ENCODE measurements at regions not wholly inside any gene's neighbourhood (a gene's known extent, or its start where the extent isn't known, plus 50 kb on each side); places are given as distances from the start of the nearest gene placed in this dataset.

GRCh38 chr5:26647781-26648180 lies 390.6 kb downstream of the CDH9 start:
- H3K9me3 ChIP-seq (ENCODE audit: control insufficient read depth, insufficient read depth, low read depth, low read length), result no peaks in the 10 kb centered on the region
- H3K9ac ChIP-seq (ENCODE audit: insufficient read depth, low read length), result no peak overlapping the region
- no peak overlapping the region for H3K27ac ChIP-seq (ENCODE audit: insufficient read depth, low read length)
- no peak overlapping the region for H3K4me2 ChIP-seq (ENCODE audit: extremely low read depth, insufficient read depth, low read length)
- no peaks in the 10 kb centered on the region for H3K79me2 ChIP-seq (ENCODE audit: control insufficient read depth, insufficient read depth, low read length)
- H3K4me3 ChIP-seq (replicated peaks in 1 of 4; ENCODE audit: control extremely low read depth in 1 of 4, insufficient read depth in 1 of 4, low read depth in 3 of 4, low read length in 4 of 4), result no peak overlapping the region
- H2AFZ ChIP-seq (ENCODE audit: low read length), result no peak overlapping the region
- no peaks in the 10 kb centered on the region for H3K36me3 ChIP-seq (ENCODE audit: control insufficient read depth, insufficient read depth, low read length)
- TF ChIP-seq EZH2 (IDR thresholded peaks at IDR 0.05; ENCODE audit: low read length, missing control alignments), result no peak
- no peak for TF ChIP-seq CTCF (conservative IDR thresholded peaks at IDR 0.05 in 1 of 2, IDR thresholded peaks at IDR 0.05 in 1 of 2; ENCODE audit: low read depth in 1 of 2, low read length in 2 of 2)
- no peak for DNase-seq (ENCODE audit: low read depth in 2 of 2)
- no peaks in the 10 kb centered on the region for H4K20me1 ChIP-seq (ENCODE audit: control insufficient read depth, extremely low read depth, insufficient read depth, low read length)
- no peaks in the 10 kb centered on the region for H3K4me1 ChIP-seq (ENCODE audit: control insufficient read depth, extremely low read depth, insufficient read depth, low read length)
- no peaks in the 10 kb centered on the region for H3K27me3 ChIP-seq (ENCODE audit: control insufficient read depth, insufficient read depth, low read length)

GRCh38 chr5:26645659-26646058 lies 392.7 kb downstream of the CDH9 start:
- Histone ChIP-seq H4K20me1 (ENCODE audit: control insufficient read depth, extremely low read depth, insufficient read depth, low read length) (no peaks in the 10 kb centered on the region), H3K79me2 (ENCODE audit: control insufficient read depth, insufficient read depth, low read length) (no peaks in the 10 kb centered on the region), H3K27me3 (ENCODE audit: control insufficient read depth, insufficient read depth, low read length) (no peaks in the 10 kb centered on the region), H2AFZ (ENCODE audit: low read length) (no peak overlapping the region), H3K4me1 (ENCODE audit: control insufficient read depth, extremely low read depth, insufficient read depth, low read length) (no peaks in the 10 kb centered on the region), H3K36me3 (ENCODE audit: control insufficient read depth, insufficient read depth, low read length) (no peaks in the 10 kb centered on the region), H3K27ac (ENCODE audit: insufficient read depth, low read length) (no peak overlapping the region), H3K4me2 (ENCODE audit: extremely low read depth, insufficient read depth, low read length) (no peak overlapping the region), H3K9me3 (ENCODE audit: control insufficient read depth, insufficient read depth, low read depth, low read length) (no peaks in the 10 kb centered on the region), H3K4me3 (replicated peaks in 1 of 4; ENCODE audit: control extremely low read depth in 1 of 4, insufficient read depth in 1 of 4, low read depth in 3 of 4, low read length in 4 of 4) (no peak overlapping the region), H3K9ac (ENCODE audit: insufficient read depth, low read length) (no peak overlapping the region)
- TF ChIP-seq CTCF (conservative IDR thresholded peaks at IDR 0.05 in 1 of 2, IDR thresholded peaks at IDR 0.05 in 1 of 2; ENCODE audit: low read depth in 1 of 2, low read length in 2 of 2) (no peak), EZH2 (IDR thresholded peaks at IDR 0.05; ENCODE audit: low read length, missing control alignments) (no peak)
- DNase-seq (ENCODE audit: low read depth in 2 of 2), result no peak

DNA sequence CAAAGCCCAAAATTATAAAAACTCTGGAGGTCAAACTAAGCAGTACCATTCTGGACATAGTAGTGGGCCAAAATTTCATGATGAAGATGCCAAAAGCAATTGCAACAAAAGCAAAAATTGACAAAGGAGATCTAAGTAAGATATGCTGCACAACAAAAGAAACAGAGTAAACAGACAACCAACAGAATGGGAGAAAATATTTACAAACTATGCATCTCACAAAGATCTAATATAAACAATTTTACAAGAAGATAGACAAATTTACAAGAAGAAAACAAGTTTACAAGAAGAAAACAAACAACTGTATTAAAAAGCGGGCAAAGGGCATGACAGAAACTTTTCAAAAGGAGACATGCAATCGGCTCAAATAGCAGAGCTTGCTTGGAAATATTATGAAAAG lies 396.9 kb downstream of the CDH9 start:
- Histone ChIP-seq H3K4me1 (ENCODE audit: control insufficient read depth, extremely low read depth, insufficient read depth, low read length) (no peaks in the 10 kb centered on the region), H3K79me2 (ENCODE audit: control insufficient read depth, insufficient read depth, low read length) (no peaks in the 10 kb centered on the region), H3K9me3 (ENCODE audit: control insufficient read depth, insufficient read depth, low read depth, low read length) (no peaks in the 10 kb centered on the region), H4K20me1 (ENCODE audit: control insufficient read depth, extremely low read depth, insufficient read depth, low read length) (no peaks in the 10 kb centered on the region), H3K4me3 (replicated peaks in 1 of 4; ENCODE audit: control extremely low read depth in 1 of 4, insufficient read depth in 1 of 4, low read depth in 3 of 4, low read length in 4 of 4) (no peak overlapping the region), H3K27me3 (ENCODE audit: control insufficient read depth, insufficient read depth, low read length) (no peaks in the 10 kb centered on the region), H3K36me3 (ENCODE audit: control insufficient read depth, insufficient read depth, low read length) (no peaks in the 10 kb centered on the region), H3K4me2 (ENCODE audit: extremely low read depth, insufficient read depth, low read length) (no peak overlapping the region), H3K9ac (ENCODE audit: insufficient read depth, low read length) (no peak overlapping the region), H2AFZ (ENCODE audit: low read length) (no peak overlapping the region), H3K27ac (ENCODE audit: insufficient read depth, low read length) (no peak overlapping the region)
- DNase-seq (ENCODE audit: low read depth in 2 of 2), result no peak
- TF ChIP-seq EZH2 (IDR thresholded peaks at IDR 0.05; ENCODE audit: low read length, missing control alignments) (no peak), CTCF (conservative IDR thresholded peaks at IDR 0.05 in 1 of 2, IDR thresholded peaks at IDR 0.05 in 1 of 2; ENCODE audit: low read depth in 1 of 2, low read length in 2 of 2) (no peak)
